Right lobe of liver (tissue), 6 donors: ENCODE measurements at regions not wholly inside any gene's neighbourhood (a gene's known extent, or its start where the extent isn't known, plus 50 kb on each side); places are given as distances from the start of the nearest gene placed in this dataset.

ENCODE experiments used
- ATAC-seq, 4 donors: fragments of 200-7000 bp; cut with Tn5 transposase; one replicate each; pipeline ENCODE4 v1.9.1; 2020; ENCODE audit warnings: mild to moderate bottlenecking in 4 of 4, moderate library complexity in 4 of 4
- DNase-seq, 3 donors: peaks; one replicate each; pipeline ENCODE4 v3.0.0-alpha.2; 2020
- H3K27ac ChIP-seq, 3 donors: fragments of 200-600 bp; one replicate each; pipeline ENCODE4 v1.8.0; 2022
- H3K27me3 ChIP-seq, 2 donors: fragments of 200-600 bp; one replicate each; pipeline ENCODE4 v1.8.0; 2022
- H3K36me3 ChIP-seq, 4 donors: fragments of 200-600 bp; sonication (generic) in 1 of 4; one replicate each; pipeline versions ENCODE4 v1.5.1 to v1.8.0; 2017 to 2022; ENCODE audit warnings: control low read depth in 1 of 4
- H3K4me1 ChIP-seq, 4 donors: fragments of 200-600 bp; sonication (generic) in 1 of 4; one replicate each; pipeline versions ENCODE4 v1.5.1 to v1.8.0; 2017 to 2022; ENCODE audit warnings: control low read depth in 1 of 4
- H3K4me3 ChIP-seq, 3 donors: fragments of 200-600 bp; one replicate each; pipeline ENCODE4 v1.8.0; 2022
- H3K9me3 ChIP-seq, 4 donors: fragments of 200-600 bp; sonication (generic) in 1 of 4; one replicate each; pipeline versions ENCODE4 v1.5.1 to v1.8.0; 2017 to 2022; ENCODE audit warnings: control low read depth in 1 of 4
- POLR2A ChIP-seq: fragments of 450-650 bp; IDR thresholded peaks from one replicate; pipeline ENCODE4 v1.6.1; 2017; ENCODE audit warnings: antibody characterized with exemption, mild to moderate bottlenecking
- WGBS: methylation state at CpG from one replicate; pipeline ENCODE4 v1.1.6; 2018; ENCODE audit warnings: low coverage, low lambda C conversion rate; ENCODE audit not compliant: insufficient coverage; ENCODE audit errors: missing lambda C conversion rate; 5-methylcytosine and 5-hydroxymethylcytosine counted together
- intact Hi-C, 2 donors: fragments of 100-400 bp; cut with DNase I; formaldehyde crosslinking; loops; one replicate each; pipeline versions ENCODE4 v1.11.2 to v1.14.1; 2022
- TF ChIP-seq, protein P1 (sequence below), 4 donors: fragments of 200-600 bp in 3 of 4; fragments of 450-650 bp in 1 of 4; IDR thresholded peaks; one replicate each; pipeline versions ENCODE4 v1.5.1 to v1.8.0; 2016 to 2022; ENCODE audit warnings: antibody characterized with exemption in 4 of 4, mild to moderate bottlenecking in 2 of 4
- donor health status: DM: no; HTN: yes; CAD: no.
- donor health status: DM: no; HTN: no; CAD: no.
- donor health status: DM: no; HTN: no; CAD: no.
- donor health status: DM: no; HTN: yes; CAD: no.
- donor health status: DM: no; HTN: yes; CAD: no.

DNA sequence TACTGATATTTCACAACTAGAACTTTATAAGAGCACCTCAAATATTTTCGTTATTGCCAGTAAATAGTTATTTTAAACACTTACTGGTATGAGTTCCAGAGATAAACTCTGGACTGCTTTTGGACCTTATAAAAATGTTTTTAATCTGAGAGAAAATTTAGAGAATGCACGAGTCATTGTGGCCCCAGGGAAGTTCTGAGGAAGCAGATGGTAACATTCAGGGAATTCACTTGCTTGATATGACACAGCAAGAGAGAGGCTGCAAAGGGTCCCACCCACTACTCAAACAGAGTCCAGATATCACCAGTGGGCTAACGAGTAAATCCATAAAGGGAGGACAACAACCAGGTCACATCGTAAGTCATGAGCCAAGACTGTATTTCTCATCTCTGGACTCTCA lies 526.8 kb downstream of the TDRD15 start:
- H3K27ac ChIP-seq: no peak overlapping the region
- no peak for ATAC-seq
- H3K9me3 ChIP-seq: no peaks in the 10 kb centered on the region
- H3K4me1 ChIP-seq: no peaks in the 10 kb centered on the region
- WGBS: 46% methylated on average over 4 of the region's 4 CpGs
- no peaks in the 10 kb centered on the region for H3K36me3 ChIP-seq
- DNase-seq: no peak
- no peak for TF ChIP-seq POLR2A
- TF ChIP-seq, protein P1, sequence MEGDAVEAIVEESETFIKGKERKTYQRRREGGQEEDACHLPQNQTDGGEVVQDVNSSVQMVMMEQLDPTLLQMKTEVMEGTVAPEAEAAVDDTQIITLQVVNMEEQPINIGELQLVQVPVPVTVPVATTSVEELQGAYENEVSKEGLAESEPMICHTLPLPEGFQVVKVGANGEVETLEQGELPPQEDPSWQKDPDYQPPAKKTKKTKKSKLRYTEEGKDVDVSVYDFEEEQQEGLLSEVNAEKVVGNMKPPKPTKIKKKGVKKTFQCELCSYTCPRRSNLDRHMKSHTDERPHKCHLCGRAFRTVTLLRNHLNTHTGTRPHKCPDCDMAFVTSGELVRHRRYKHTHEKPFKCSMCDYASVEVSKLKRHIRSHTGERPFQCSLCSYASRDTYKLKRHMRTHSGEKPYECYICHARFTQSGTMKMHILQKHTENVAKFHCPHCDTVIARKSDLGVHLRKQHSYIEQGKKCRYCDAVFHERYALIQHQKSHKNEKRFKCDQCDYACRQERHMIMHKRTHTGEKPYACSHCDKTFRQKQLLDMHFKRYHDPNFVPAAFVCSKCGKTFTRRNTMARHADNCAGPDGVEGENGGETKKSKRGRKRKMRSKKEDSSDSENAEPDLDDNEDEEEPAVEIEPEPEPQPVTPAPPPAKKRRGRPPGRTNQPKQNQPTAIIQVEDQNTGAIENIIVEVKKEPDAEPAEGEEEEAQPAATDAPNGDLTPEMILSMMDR (IDR thresholded peaks at IDR 0.05): no peak
- H3K4me3 ChIP-seq: no peak overlapping the region
- intact Hi-C loops: no loop called here
- no peaks in the 10 kb centered on the region for H3K27me3 ChIP-seq

DNA sequence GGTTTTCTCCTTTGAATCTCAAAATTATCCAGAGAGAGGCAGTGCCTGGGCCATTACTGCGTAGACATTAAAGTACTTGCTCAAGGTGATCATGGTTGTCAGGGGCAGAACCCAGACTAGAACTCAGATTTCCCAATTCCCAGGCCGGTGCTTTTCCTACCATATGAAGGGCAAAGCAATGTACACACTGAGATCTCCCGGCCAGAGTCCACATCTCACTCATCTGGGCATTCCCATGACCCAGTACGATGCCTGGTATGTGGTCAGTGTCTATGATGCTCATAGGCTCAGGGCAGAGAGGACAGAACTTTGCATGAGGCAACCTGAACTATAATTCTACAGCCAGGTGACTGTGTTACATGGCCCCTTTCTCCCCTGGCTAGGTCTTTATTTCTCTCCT lies 531.4 kb downstream of the TDRD15 start:
- DNase-seq (no peak), ATAC-seq (no peak)
- H3K27ac ChIP-seq: no peak overlapping the region
- H3K9me3 ChIP-seq: no peaks in the 10 kb centered on the region
- H3K36me3 ChIP-seq: no peaks in the 10 kb centered on the region
- no peaks in the 10 kb centered on the region for H3K27me3 ChIP-seq
- WGBS: 68% methylated on average over 4 of the region's 4 CpGs
- TF ChIP-seq POLR2A: no peak
- TF ChIP-seq, protein P1 (IDR thresholded peaks at IDR 0.05): no peak
- H3K4me1 ChIP-seq: no peaks in the 10 kb centered on the region
- H3K4me3 ChIP-seq: no peak overlapping the region
- intact Hi-C loops: no loop called here

DNA sequence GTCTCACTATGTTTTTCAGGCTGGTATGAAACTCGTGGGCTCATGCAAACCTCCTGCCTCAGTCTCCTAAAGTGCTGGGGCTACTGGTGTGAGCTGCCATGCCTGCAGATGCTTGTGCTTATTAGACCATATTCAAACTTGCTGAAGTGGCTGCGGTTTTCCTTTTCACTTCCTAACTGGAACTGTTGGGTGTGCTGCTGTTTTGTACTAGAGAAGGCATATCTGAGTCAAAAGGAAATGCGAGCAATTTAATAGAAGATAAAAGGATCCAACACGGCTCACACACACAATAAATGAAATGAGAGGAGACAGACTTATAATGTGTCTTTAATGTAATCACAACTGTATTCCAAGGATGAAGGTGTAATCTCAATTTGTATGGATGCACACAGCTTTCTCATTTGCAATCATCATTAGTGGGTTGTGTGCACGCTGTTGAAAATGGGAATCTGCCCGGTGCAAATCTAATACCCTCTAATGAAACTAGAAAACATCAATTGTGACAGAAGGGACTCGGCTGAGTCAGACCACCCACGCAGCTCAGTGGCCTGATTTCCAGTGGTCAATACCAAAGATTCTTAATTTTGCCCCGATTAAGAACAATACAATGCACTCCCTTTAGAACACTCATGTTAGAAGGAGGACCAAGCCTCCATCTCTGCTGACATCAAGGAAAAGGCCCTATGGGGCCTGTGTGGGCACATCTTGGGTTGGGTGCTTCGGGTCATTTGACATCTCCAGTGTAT lies 532.7 kb downstream of the TDRD15 start:
- no peak for ATAC-seq
- WGBS: 63% methylated on average over 9 of the region's 10 CpGs
- Histone ChIP-seq H3K4me1 (no peaks in the 10 kb centered on the region), H3K27me3 (no peaks in the 10 kb centered on the region), H3K9me3 (no peaks in the 10 kb centered on the region), H3K4me3 (no peak overlapping the region), H3K27ac (no peak overlapping the region), H3K36me3 (no peaks in the 10 kb centered on the region)
- intact Hi-C loops: no loop called here
- no peak for TF ChIP-seq POLR2A
- TF ChIP-seq, protein P1 (IDR thresholded peaks at IDR 0.05): no peak
- no peak for DNase-seq

DNA sequence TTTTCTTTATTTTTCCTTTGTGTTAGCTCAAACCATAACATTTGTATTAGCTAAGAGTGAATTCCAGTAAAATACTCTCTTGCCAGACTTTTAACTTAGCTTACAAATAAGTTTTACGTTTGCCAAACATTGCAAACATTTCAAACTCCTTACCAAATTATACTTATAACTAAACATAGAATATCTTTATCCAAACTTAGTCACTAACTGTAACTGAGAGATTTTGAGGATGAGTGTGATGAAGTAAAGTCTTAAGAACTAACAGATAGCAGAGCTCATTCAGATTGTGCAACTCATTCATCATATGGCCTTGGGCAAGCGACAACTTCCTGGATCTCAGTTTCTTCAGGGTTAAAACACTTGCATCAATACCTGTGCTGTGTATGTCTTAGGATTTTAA lies 533.7 kb downstream of the TDRD15 start:
- H3K27ac ChIP-seq: no peak overlapping the region
- H3K9me3 ChIP-seq: no peaks in the 10 kb centered on the region
- intact Hi-C loops: no loop called here
- H3K36me3 ChIP-seq: no peaks in the 10 kb centered on the region
- no peaks in the 10 kb centered on the region for H3K4me1 ChIP-seq
- H3K27me3 ChIP-seq: no peaks in the 10 kb centered on the region
- no peak for DNase-seq
- TF ChIP-seq, protein P1 (IDR thresholded peaks at IDR 0.05): no peak
- TF ChIP-seq POLR2A: no peak
- no peak for ATAC-seq
- no peak overlapping the region for H3K4me3 ChIP-seq
- WGBS: 79% methylated on average over 2 of the region's 2 CpGs
